Astrocyte (in vitro differentiated cells and primary cell): ENCODE measurements at regions not wholly inside any gene's neighbourhood (a gene's known extent, or its start where the extent isn't known, plus 50 kb on each side); places are given as distances from the start of the nearest gene placed in this dataset.

Experiments
- DNase-seq: peaks from one replicate; pipeline ENCODE4 v3.0.0-alpha.2; 2010; ENCODE audit warnings: low read depth
- FAIRE-seq: peaks from 2 replicates; lab custom pipeline; 2011; peaks lifted over from hg19 to GRCh38; lab: Jason Lieb, UNC
- H2AFZ ChIP-seq: 2 replicates; pipeline ENCODE4 v1.6.0; 2012; ENCODE audit warnings: low read depth, low read length, inconsistent platforms
- H3K27ac ChIP-seq: 2 replicates; pipeline ENCODE4 v1.5.1; 2011; ENCODE audit warnings: low read depth, low read length, inconsistent platforms
- H3K27me3 ChIP-seq: 2 replicates; pipeline ENCODE4 v1.6.0; 2011; ENCODE audit warnings: low read length, inconsistent platforms; ENCODE audit not compliant: insufficient read depth
- H3K36me3 ChIP-seq: 2 replicates; pipeline ENCODE4 v1.5.1; 2011; ENCODE audit warnings: low read length, inconsistent platforms; ENCODE audit not compliant: insufficient read depth
- H3K4me1 ChIP-seq: 2 replicates; pipeline ENCODE4 v1.5.1; 2011; ENCODE audit warnings: low read length, inconsistent platforms; ENCODE audit not compliant: insufficient read depth
- H3K4me2 ChIP-seq: 2 replicates; pipeline ENCODE4 v1.6.0; 2012; ENCODE audit warnings: low read length, inconsistent platforms
- H3K4me3 ChIP-seq: 2 replicates; pipeline ENCODE4 v1.5.1; 2011; ENCODE audit warnings: low read depth, mild to moderate bottlenecking, low read length, inconsistent platforms; ENCODE audit not compliant: insufficient read depth
- H3K79me2 ChIP-seq: 2 replicates; pipeline ENCODE4 v1.6.0; 2012; ENCODE audit warnings: mild to moderate bottlenecking, low read length, inconsistent platforms; ENCODE audit not compliant: insufficient read depth
- H3K9ac ChIP-seq: 2 replicates; pipeline ENCODE4 v1.6.0; 2012; ENCODE audit warnings: mild to moderate bottlenecking, low read length, inconsistent platforms
- H3K9me3 ChIP-seq: 2 replicates; pipeline ENCODE4 v1.5.1; 2012; ENCODE audit warnings: low read depth, mild to moderate bottlenecking, low read length, inconsistent platforms; ENCODE audit not compliant: insufficient read depth
- H4K20me1 ChIP-seq: 2 replicates; pipeline ENCODE4 v1.6.0; 2012; ENCODE audit warnings: low read length, inconsistent platforms; ENCODE audit not compliant: insufficient read depth
- H3K27ac Mint-ChIP-seq: one replicate; pipeline ENCODE4 v1.8.0; 2021; ENCODE audit warnings: mild to moderate bottlenecking, mixed read lengths; ENCODE audit not compliant: unreplicated experiment
- H3K27me3 Mint-ChIP-seq: one replicate; pipeline ENCODE4 v1.8.0; 2021; ENCODE audit warnings: low read depth, mixed read lengths; ENCODE audit not compliant: unreplicated experiment
- H3K36me3 Mint-ChIP-seq: one replicate; pipeline ENCODE4 v1.8.0; 2021; ENCODE audit warnings: low read depth, mixed read lengths; ENCODE audit not compliant: unreplicated experiment
- H3K4me1 Mint-ChIP-seq: one replicate; pipeline ENCODE4 v1.8.0; 2021; ENCODE audit warnings: low read depth, mixed read lengths; ENCODE audit not compliant: unreplicated experiment
- H3K4me3 Mint-ChIP-seq: one replicate; pipeline ENCODE4 v1.8.0; 2021; ENCODE audit warnings: mild to moderate bottlenecking, moderate library complexity, mixed read lengths; ENCODE audit not compliant: unreplicated experiment
- H3K9me3 Mint-ChIP-seq: one replicate; pipeline ENCODE4 v1.8.0; 2021; ENCODE audit warnings: mild to moderate bottlenecking, mixed read lengths; ENCODE audit not compliant: unreplicated experiment
- EZH2 ChIP-seq: IDR thresholded peaks from 2 replicates; pipeline ENCODE4 v1.6.1; 2012; ENCODE audit warnings: mild to moderate bottlenecking, low read length, inconsistent platforms; ENCODE audit not compliant: insufficient read depth
- TF ChIP-seq, protein P1 (sequence below): IDR thresholded peaks from 2 replicates; pipeline ENCODE4 v1.5.1; 2011; ENCODE audit warnings: low read depth, mild to moderate bottlenecking, inconsistent platforms, low read length, moderate library complexity; ENCODE audit not compliant: insufficient read depth

DNA sequence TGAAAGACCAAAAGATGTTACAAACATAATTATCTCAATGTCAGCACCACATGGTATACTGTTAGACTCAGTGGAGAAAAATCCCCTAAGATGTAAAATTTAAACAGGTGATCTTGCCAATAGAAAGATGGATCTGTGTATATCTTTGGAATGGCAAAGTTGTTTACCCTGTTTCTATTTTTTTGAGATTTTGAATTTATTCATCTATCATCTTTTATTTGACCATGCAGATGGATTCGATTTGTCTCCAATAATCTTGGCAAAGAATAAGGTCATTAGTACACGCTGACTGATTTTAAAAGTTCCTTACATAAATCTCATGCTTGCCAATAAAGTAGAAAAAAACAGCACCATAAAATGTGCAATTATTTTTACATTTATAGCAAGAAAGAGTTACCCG lies 459.3 kb downstream of the MBD2 start:
- Mint-ChIP-seq H3K27me3 (no peaks in the 10 kb centered on the region), H3K9me3 (peaks cover 16% of the 10 kb centered on the region), H3K4me3 (no peak overlapping the region), H3K27ac (no peak overlapping the region), H3K36me3 (no peaks in the 10 kb centered on the region), H3K4me1 (no peaks in the 10 kb centered on the region)
- no peak overlapping the region for H3K4me3 ChIP-seq
- FAIRE-seq (no peak), DNase-seq (no peak)
- H3K9me3 ChIP-seq: no peaks in the 10 kb centered on the region
- H3K36me3 ChIP-seq: no peaks in the 10 kb centered on the region
- H4K20me1 ChIP-seq: no peaks in the 10 kb centered on the region
- H3K9ac ChIP-seq: no peak overlapping the region
- H3K27ac ChIP-seq: no peak overlapping the region
- H3K4me1 ChIP-seq: no peaks in the 10 kb centered on the region
- H3K4me2 ChIP-seq: no peak overlapping the region
- H3K79me2 ChIP-seq: no peaks in the 10 kb centered on the region
- no peaks in the 10 kb centered on the region for H3K27me3 ChIP-seq
- H2AFZ ChIP-seq: no peak overlapping the region
- TF ChIP-seq, protein P1, sequence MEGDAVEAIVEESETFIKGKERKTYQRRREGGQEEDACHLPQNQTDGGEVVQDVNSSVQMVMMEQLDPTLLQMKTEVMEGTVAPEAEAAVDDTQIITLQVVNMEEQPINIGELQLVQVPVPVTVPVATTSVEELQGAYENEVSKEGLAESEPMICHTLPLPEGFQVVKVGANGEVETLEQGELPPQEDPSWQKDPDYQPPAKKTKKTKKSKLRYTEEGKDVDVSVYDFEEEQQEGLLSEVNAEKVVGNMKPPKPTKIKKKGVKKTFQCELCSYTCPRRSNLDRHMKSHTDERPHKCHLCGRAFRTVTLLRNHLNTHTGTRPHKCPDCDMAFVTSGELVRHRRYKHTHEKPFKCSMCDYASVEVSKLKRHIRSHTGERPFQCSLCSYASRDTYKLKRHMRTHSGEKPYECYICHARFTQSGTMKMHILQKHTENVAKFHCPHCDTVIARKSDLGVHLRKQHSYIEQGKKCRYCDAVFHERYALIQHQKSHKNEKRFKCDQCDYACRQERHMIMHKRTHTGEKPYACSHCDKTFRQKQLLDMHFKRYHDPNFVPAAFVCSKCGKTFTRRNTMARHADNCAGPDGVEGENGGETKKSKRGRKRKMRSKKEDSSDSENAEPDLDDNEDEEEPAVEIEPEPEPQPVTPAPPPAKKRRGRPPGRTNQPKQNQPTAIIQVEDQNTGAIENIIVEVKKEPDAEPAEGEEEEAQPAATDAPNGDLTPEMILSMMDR: no peak
- no peak for TF ChIP-seq EZH2

DNA sequence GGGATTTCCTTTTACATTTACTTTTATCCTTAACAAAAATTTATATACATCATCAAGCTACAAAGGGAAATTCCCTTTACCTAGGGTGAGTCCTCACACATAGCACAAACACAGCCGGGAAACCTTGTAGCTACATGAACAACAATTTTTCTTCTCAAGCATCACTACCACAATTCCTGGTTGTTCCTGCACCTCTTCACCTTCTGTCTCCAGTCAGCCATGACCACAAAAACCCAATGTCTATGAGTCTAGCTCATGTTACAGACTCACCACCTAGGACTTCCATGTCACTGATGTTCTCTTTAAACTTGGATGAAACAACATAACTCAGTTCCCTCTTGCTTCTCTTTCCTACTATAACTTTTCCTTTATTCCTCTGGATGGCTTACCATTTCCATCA lies 460.4 kb downstream of the MBD2 start:
- Mint-ChIP-seq H3K4me3 (no peak overlapping the region), H3K27me3 (no peaks in the 10 kb centered on the region), H3K4me1 (no peaks in the 10 kb centered on the region), H3K27ac (no peak overlapping the region), H3K9me3 (peaks cover 16% of the 10 kb centered on the region), H3K36me3 (no peaks in the 10 kb centered on the region)
- no peak overlapping the region for H3K4me3 ChIP-seq
- H3K79me2 ChIP-seq: no peaks in the 10 kb centered on the region
- H3K4me1 ChIP-seq: no peaks in the 10 kb centered on the region
- H3K4me2 ChIP-seq: no peak overlapping the region
- no peak overlapping the region for H2AFZ ChIP-seq
- TF ChIP-seq EZH2: no peak
- TF ChIP-seq, protein P1: no peak
- FAIRE-seq (no peak), DNase-seq (no peak)
- H3K27me3 ChIP-seq: no peaks in the 10 kb centered on the region
- H4K20me1 ChIP-seq: no peaks in the 10 kb centered on the region
- H3K9ac ChIP-seq: no peak overlapping the region
- no peaks in the 10 kb centered on the region for H3K9me3 ChIP-seq
- no peak overlapping the region for H3K27ac ChIP-seq
- H3K36me3 ChIP-seq: no peaks in the 10 kb centered on the region

DNA sequence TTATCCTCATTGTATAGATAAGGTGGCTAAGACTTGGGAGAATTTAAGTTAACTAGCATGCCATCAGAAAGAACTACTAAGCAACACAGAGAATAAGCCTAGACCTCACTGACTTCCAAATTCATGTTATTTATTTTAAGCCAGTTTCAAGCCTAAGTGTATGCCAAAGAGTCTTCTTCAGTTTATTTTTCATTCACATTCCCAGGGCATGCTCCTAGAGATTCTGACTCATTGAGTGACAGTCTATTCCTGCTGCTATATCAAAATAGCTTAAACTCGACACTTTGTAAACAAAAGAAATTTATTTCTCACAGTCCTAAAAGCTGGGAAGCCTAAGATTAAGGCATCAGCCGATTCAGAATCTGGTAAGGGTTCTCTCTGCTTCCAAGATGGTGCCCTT lies 467.1 kb downstream of the MBD2 start:
- Histone ChIP-seq H2AFZ (no peak overlapping the region), H4K20me1 (no peaks in the 10 kb centered on the region), H3K79me2 (no peaks in the 10 kb centered on the region), H3K36me3 (no peaks in the 10 kb centered on the region), H3K4me2 (no peak overlapping the region), H3K9ac (no peak overlapping the region), H3K27ac (no peak overlapping the region), H3K4me1 (no peaks in the 10 kb centered on the region), H3K4me3 (no peak overlapping the region), H3K9me3 (no peaks in the 10 kb centered on the region), H3K27me3 (no peaks in the 10 kb centered on the region)
- Mint-ChIP-seq H3K27ac (no peak overlapping the region), H3K27me3 (no peaks in the 10 kb centered on the region), H3K36me3 (no peaks in the 10 kb centered on the region), H3K4me3 (no peak overlapping the region), H3K4me1 (peaks cover 2% of the 10 kb centered on the region), H3K9me3 (no peaks in the 10 kb centered on the region)
- FAIRE-seq (no peak), DNase-seq (no peak)
- TF ChIP-seq EZH2: no peak
- TF ChIP-seq, protein P1: no peak
